Esophagus (tissue), 2 donors: ENCODE measurements at regions not wholly inside any gene's neighbourhood (a gene's known extent, or its start where the extent isn't known, plus 50 kb on each side); places are given as distances from the start of the nearest gene placed in this dataset.

ENCODE experiments used
- H3K27ac ChIP-seq, 2 donors: one replicate each; pipeline ENCODE4 v1.5.1; 2013; ENCODE audit warnings: low read depth in 2 of 2, mild to moderate bottlenecking in 2 of 2, inconsistent platforms in 1 of 2, low read length in 1 of 2, moderate library complexity in 1 of 2
- H3K27me3 ChIP-seq, 2 donors: one replicate each; pipeline ENCODE4 v1.6.1; 2013; ENCODE audit warnings: low read length in 2 of 2, control low read depth in 1 of 2, mild to moderate bottlenecking in 1 of 2; ENCODE audit not compliant: insufficient read depth in 2 of 2, control insufficient read depth in 1 of 2
- H3K36me3 ChIP-seq, 2 donors: one replicate each; pipeline ENCODE4 v1.6.1; 2013; ENCODE audit warnings: low read length in 1 of 2; ENCODE audit not compliant: control insufficient read depth in 2 of 2, insufficient read depth in 2 of 2
- H3K4me1 ChIP-seq, 2 donors: one replicate each; pipeline ENCODE4 v1.6.1; 2013; ENCODE audit warnings: low read length in 1 of 2; ENCODE audit not compliant: control insufficient read depth in 2 of 2, insufficient read depth in 2 of 2
- H3K4me3 ChIP-seq, 2 donors: one replicate each; pipeline ENCODE4 v1.5.1; 2013; ENCODE audit warnings: low read length in 2 of 2, mild to moderate bottlenecking in 2 of 2, low read depth in 1 of 2, moderate library complexity in 1 of 2
- H3K9me3 ChIP-seq, 2 donors: one replicate each; pipeline ENCODE4 v1.6.1; 2013; ENCODE audit warnings: mild to moderate bottlenecking in 2 of 2, low read depth in 1 of 2, low read length in 1 of 2, moderate library complexity in 1 of 2; ENCODE audit not compliant: control insufficient read depth in 2 of 2, insufficient read depth in 1 of 2
- WGBS, 2 donors: extraction: QIAGEN DNeasy Blood & Tissue Kit; methylation state at CpG; one replicate each; pipeline ENCODE4 v1.1.7; 2013; 5-methylcytosine and 5-hydroxymethylcytosine counted together
- donor health status: healthy with polysubstance abuse.
- donor health status: Bipolar disorder and iron deficiency.

DNA sequence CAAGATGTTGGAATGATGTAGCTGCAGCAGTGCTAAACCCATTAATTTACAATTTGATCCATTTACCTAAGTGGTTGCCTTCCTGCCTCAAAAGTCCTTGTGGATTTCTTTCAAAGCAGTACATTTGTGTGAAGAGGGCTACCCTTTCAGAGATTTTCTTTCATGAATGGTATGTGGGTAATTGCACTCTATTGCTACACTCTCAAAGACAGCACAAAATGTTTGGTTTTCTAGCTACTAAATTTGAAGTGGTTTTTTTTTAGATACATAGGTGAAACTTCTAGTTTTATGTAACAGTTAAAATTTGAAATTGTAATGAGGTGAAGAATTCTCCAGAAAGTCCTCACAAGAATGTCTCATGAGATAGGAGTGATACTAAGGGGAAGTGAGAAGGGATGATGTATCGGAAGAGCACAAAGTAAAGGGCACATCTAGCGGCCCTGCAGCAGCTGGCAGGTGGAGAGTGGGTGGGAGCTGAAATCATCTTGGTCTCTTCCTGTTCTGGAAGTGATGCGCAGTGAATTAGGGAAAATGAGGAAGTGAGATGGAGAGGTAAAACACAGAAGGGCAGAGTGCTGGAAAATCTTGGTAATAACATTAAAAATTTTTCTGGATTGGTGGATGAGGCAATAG is 236.8 kb upstream of the MAN1A1 start:
- 80 to 89% methylated on average over 3 of the region's 3 CpGs for WGBS, 2 donors
- H3K27me3 ChIP-seq, result no peaks in the 10 kb centered on the region
- H3K4me3 ChIP-seq, result no peak overlapping the region
- H3K4me1 ChIP-seq, result no peaks in the 10 kb centered on the region
- H3K27ac ChIP-seq, result no peak overlapping the region
- H3K36me3 ChIP-seq, result no peaks in the 10 kb centered on the region
- no peaks in the 10 kb centered on the region for H3K9me3 ChIP-seq

DNA sequence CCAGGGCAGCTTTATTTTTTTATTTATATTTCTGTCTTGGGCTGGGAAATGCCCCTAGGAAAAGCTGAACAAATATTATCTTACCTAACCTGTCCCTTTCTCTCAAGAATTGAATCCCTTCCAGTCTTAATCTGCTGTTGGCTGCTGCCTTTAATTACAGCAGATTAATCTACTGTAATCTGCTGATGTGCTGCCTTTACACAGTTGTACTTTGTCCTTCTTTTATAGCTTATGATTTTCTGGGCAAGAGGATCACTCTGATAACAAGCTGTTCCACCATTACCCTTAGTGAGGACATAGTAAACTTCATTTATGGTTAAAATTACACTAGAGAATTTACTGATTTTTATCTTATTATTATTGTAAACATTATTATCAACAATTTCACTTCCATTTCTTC is 234.5 kb upstream of the MAN1A1 start:
- H3K36me3 ChIP-seq, result no peaks in the 10 kb centered on the region
- no peaks in the 10 kb centered on the region for H3K4me1 ChIP-seq
- no peak overlapping the region for H3K4me3 ChIP-seq
- no peak overlapping the region for H3K27ac ChIP-seq
- H3K27me3 ChIP-seq, result no peaks in the 10 kb centered on the region
- H3K9me3 ChIP-seq, result no peaks in the 10 kb centered on the region

DNA sequence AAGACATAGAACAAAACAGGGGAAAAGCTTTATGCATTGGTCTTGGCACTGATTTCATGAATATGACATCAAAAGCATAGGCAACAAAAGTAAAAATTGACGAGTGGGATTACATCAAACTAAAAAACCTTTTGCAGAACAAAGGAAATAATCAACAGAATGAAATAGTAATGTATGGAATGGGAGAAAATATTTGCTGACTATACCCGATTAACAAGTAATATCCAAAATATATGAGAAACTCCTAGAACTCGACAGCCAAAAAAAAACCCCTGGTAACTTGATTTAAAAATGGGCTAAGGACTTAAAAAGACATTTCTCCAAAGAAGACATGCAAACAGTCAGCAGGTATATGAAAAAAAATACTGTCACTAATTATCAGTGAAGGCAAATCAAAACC is 231.7 kb upstream of the MAN1A1 start:
- Histone ChIP-seq H3K36me3 (no peaks in the 10 kb centered on the region), H3K9me3 (no peaks in the 10 kb centered on the region), H3K27ac (no peak overlapping the region), H3K4me3 (no peak overlapping the region), H3K27me3 (no peaks in the 10 kb centered on the region), H3K4me1 (no peaks in the 10 kb centered on the region)
- WGBS, 2 donors, result 74 to 89% methylated on average over 3 of the region's 3 CpGs

DNA sequence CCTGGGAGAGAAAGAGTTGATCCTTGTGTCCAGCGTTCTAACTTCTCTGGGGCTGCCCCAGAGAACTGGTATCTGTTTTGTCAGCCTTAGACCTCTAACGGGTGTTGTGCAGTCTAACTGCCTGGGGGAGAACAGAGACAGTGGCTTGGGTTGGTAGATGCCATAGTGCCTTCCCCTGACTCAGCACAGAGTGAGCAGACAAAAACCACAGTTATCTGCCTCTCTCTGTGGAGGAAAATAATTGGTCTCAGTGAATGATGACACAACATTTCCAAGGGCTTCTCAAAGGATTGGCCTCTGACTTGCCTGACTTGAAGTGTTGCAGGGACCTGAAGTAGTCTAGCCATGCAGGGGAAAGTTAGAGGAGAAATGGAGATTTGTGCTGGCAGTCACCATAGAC is 226.2 kb upstream of the MAN1A1 start:
- Histone ChIP-seq H3K27me3 (no peaks in the 10 kb centered on the region), H3K4me1 (no peaks in the 10 kb centered on the region), H3K4me3 (no peak overlapping the region), H3K9me3 (peaks cover 0 to 2% of the 10 kb centered on the region in 2 donors), H3K36me3 (no peaks in the 10 kb centered on the region), H3K27ac (no peak overlapping the region)
- 89 to 91% methylated on average over 2 of the region's 2 CpGs for WGBS, 2 donors

DNA sequence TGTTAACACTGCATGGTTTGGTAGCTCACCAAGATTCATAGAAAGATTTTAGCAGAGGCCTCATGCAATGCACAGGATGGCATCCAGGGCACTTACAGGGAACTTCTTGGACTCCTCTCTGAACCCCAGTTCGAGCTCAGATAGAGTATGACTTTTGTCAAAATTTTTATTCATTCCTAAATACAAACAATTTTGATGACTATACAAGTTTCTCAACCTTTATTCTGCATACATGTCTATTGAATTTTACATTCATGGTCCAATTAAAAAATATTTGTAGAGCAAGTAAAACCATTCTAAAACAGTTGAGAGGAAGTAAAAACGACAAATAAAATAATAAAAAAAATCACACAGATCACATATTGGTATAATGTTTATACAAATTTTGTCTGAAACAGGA is 219.0 kb upstream of the MAN1A1 start:
- 85 to 88% methylated on average over 2 of the region's 2 CpGs for WGBS, 2 donors
- Histone ChIP-seq H3K9me3 (peaks cover 0 to 2% of the 10 kb centered on the region in 2 donors), H3K27me3 (no peaks in the 10 kb centered on the region), H3K27ac (no peak overlapping the region), H3K36me3 (no peaks in the 10 kb centered on the region), H3K4me3 (no peak overlapping the region), H3K4me1 (no peaks in the 10 kb centered on the region)

DNA sequence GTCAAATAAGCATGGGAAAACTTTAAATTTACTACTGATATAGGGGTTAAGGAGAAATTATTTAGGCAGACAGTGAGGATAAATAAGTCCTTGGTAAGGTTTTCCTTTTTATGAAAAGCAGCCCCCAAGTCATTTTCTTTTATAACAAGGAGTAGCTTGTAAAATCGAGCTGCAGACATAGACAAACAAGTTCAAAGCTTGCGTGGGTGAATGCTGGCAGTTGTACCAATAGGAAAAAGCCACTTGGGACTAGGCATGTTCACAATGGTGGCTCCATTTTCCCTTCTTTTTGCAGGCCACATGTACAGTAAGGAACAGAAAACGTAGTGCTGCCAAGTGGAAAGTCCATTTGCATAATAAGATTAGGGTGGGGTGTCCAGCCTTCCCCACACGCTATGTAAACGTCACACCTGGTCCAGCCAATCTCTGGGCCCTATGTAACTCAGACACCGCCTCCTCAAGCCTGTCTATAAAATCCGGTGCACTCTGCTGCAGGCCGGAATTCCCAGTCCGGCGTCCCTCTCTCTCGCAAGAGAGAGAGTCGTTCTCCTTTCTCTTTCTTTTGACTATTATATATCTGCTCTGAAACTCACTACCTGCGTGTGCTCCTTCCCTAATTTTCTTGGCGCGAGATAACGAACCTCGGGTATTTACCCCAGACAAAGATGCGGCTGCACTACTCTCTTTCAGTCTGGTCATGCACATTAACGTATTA is 217.1 kb upstream of the MAN1A1 start:
- Histone ChIP-seq H3K36me3 (no peaks in the 10 kb centered on the region), H3K4me1 (no peaks in the 10 kb centered on the region), H3K27me3 (no peaks in the 10 kb centered on the region), H3K9me3 (no peaks in the 10 kb centered on the region), H3K27ac (no peak overlapping the region), H3K4me3 (no peak overlapping the region)
- 93 to 94% methylated on average over 19 of the region's 19 CpGs for WGBS, 2 donors

DNA sequence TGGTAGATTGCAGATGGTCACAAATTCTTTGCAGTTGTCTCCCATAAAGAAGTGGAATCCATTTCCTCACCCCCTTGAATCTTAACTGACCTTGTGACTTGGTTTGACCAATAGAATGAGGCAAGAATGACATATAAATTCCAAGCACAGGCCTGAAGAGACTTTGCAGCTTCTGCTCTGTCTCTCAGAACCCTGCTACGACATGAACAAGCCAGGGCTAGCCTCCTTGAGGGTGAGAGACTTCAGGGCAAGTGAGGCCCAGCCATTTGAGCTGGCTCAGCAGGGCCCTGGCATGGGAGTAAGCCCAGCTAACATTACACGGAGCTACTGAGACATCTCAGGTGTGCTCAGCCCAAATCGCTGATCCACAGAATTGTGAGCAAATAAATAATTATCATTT is 216.3 kb upstream of the MAN1A1 start:
- Histone ChIP-seq H3K9me3 (no peaks in the 10 kb centered on the region), H3K36me3 (no peaks in the 10 kb centered on the region), H3K4me3 (no peak overlapping the region), H3K27ac (no peak overlapping the region), H3K27me3 (no peaks in the 10 kb centered on the region), H3K4me1 (no peaks in the 10 kb centered on the region)
- WGBS, 2 donors, result 57 to 71% methylated on average over 3 of the region's 3 CpGs

DNA sequence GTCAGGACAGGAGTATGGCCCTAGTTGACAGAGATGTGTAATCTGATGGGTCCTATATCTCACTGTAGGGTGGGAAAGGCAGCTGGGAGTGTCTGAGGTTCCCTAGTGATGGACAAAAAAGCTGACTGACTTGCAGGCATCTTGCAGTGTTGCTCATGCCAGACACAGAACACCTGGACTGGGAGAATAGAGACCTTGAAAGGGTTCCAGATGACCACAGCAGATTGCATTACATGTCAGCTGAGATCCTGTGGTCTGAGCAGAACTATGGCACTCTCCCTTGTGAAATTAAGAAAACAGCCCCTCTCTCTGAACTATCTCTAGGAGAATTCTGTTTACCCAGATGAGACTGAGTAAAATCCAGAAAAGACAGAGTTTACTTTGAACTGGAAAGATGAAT is 212.6 kb upstream of the MAN1A1 start:
- no peaks in the 10 kb centered on the region for H3K4me1 ChIP-seq
- no peaks in the 10 kb centered on the region for H3K27me3 ChIP-seq
- H3K9me3 ChIP-seq, result no peaks in the 10 kb centered on the region
- no peaks in the 10 kb centered on the region for H3K36me3 ChIP-seq
- H3K27ac ChIP-seq, result no peak overlapping the region
- H3K4me3 ChIP-seq, result no peak overlapping the region

DNA sequence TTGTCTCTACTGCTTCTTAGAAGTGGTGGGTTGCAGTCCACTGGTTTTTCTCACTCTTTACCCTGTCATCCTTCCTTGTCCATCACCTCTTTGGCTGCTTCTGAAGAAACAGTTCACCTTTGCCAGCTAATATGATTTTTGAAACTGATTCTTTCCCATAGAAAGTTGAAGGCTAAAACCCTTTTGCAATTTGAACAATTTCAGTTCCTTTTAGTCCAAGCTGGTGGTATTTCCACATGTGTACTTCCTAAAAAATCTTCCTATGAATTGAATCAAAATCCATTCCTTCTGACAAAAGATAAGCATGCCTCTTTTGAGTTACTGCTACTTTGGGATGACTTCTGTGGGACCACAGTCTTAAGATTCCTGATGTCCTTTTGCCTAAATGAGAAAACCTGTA is 210.0 kb upstream of the MAN1A1 start:
- Histone ChIP-seq H3K4me3 (no peak overlapping the region), H3K36me3 (no peaks in the 10 kb centered on the region), H3K4me1 (no peaks in the 10 kb centered on the region), H3K27me3 (no peaks in the 10 kb centered on the region), H3K9me3 (no peaks in the 10 kb centered on the region), H3K27ac (no peak overlapping the region)

DNA sequence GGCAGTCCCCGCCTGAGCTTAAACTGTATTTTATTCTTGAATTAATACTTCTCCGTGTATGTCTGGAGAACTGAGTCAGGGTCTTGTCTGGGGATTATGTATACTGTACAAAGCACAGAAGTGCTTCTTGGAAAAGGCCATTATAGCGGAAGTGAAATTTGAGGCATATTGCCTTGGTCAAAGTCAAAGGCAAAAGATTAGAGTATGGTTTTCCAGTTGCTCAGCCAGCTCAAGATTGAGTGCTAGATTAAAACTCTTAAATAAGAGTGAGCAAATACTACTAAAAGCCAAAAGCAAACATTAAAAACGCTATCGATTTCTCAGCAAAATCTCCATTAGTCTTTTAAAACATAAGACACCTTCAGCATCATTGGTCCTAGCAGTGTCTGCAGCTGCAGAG is 207.7 kb upstream of the MAN1A1 start:
- H3K36me3 ChIP-seq, result no peaks in the 10 kb centered on the region
- H3K4me3 ChIP-seq, result no peak overlapping the region
- H3K27me3 ChIP-seq, result no peaks in the 10 kb centered on the region
- no peak overlapping the region for H3K27ac ChIP-seq
- no peaks in the 10 kb centered on the region for H3K9me3 ChIP-seq
- no peaks in the 10 kb centered on the region for H3K4me1 ChIP-seq
- WGBS, 2 donors, result 87 to 96% methylated on average over 5 of the region's 5 CpGs
